Suppressor macrophage treated with lipopolysaccharide for 1 hour (primary cell): ENCODE measurements at regions not wholly inside any gene's neighbourhood (a gene's known extent, or its start where the extent isn't known, plus 50 kb on each side); places are given as distances from the start of the nearest gene placed in this dataset.
"Not testable (repeated sequence)": the region's sequence is repeated elsewhere in the genome, so short reads cannot be mapped to it uniquely, and the experiment has no call there.

Experiments
- DNase-seq, 3 donors: peaks; one replicate each; pipeline ENCODE4 v3.0.0-alpha.2; 2020 to 2022

- no peak for DNase-seq
Measured at GRCh38 chr3:77707281-77707680, 667.4 kb downstream of the ROBO2 start.

- DNase-seq = no peak
Measured at GRCh38 chr3:77709155-77709554, 669.3 kb downstream of the ROBO2 start.

GRCh38 chr3:77718311-77718710 is 678.4 kb downstream of the ROBO2 start:
- DNase-seq = no peak

GRCh38 chr3:77720460-77720971 is 680.6 kb downstream of the ROBO2 start:
- DNase-seq = no peak

- DNase-seq = no peak
Measured at GRCh38 chr3:77726517-77726916, 686.6 kb downstream of the ROBO2 start.

GRCh38 chr3:77746048-77746447 is 706.1 kb downstream of the ROBO2 start:
- no peak for DNase-seq

GRCh38 chr3:77746892-77747291 is 707.0 kb downstream of the ROBO2 start:
- DNase-seq = no peak

GRCh38 chr3:77756397-77756975 is 716.6 kb downstream of the ROBO2 start:
- DNase-seq = not testable (repeated sequence)

GRCh38 chr3:77772459-77772858 is 732.6 kb downstream of the ROBO2 start:
- DNase-seq = no peak

GRCh38 chr3:77773084-77773483 is 733.2 kb downstream of the ROBO2 start:
- no peak for DNase-seq

- no peak for DNase-seq
Measured at GRCh38 chr3:77780278-77780996, 740.5 kb downstream of the ROBO2 start.

- no peak for DNase-seq
Measured at GRCh38 chr3:77786216-77786615, 746.3 kb downstream of the ROBO2 start.

GRCh38 chr3:77795013-77795412 is 755.1 kb downstream of the ROBO2 start:
- DNase-seq = no peak

- no peak for DNase-seq
Measured at GRCh38 chr3:77799278-77799677, 759.4 kb downstream of the ROBO2 start.

GRCh38 chr3:77800893-77801292 is 761.0 kb downstream of the ROBO2 start:
- DNase-seq = no peak

GRCh38 chr3:77807312-77807711 is 767.4 kb downstream of the ROBO2 start:
- DNase-seq = no peak

- DNase-seq = no peak
Measured at GRCh38 chr3:77814845-77815244, 774.9 kb downstream of the ROBO2 start.

GRCh38 chr3:77815467-77815866 is 775.6 kb downstream of the ROBO2 start:
- DNase-seq = no peak

- DNase-seq = no peak
Measured at GRCh38 chr3:77816366-77816765, 776.5 kb downstream of the ROBO2 start.

- DNase-seq = no peak
Measured at GRCh38 chr3:77825001-77825827, 785.3 kb downstream of the ROBO2 start.

GRCh38 chr3:77835921-77836320 is 796.0 kb downstream of the ROBO2 start:
- no peak for DNase-seq

GRCh38 chr3:77837456-77838025 is 797.6 kb downstream of the ROBO2 start:
- DNase-seq = no peak

GRCh38 chr3:77859156-77859555 is 819.3 kb downstream of the ROBO2 start:
- DNase-seq = no peak
